ENCODE measurements at regions not wholly inside any gene's neighbourhood (a gene's known extent, or its start where the extent isn't known, plus 50 kb on each side); places are given as distances from the start of the nearest gene placed in this dataset.

DNA sequence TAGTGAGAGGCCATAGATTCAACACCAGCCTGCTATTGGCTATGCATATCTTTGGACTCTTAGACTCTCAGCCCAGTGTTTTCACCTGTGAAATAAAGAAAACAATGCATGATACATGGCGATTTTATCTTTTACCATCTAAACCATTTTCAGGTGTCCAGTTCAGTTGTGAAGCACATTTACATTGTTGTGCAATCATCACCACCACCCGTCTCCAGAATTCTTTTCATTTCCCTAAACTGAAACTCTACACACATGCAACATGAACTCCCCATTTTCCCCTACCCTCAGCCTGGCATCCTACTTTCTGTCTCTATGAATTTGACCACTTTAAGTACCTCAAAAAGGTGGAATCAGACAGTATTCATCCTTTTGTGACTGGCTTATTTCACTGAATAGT lies 420.6 kb downstream of the MED10 start:
- intact Hi-C loops (cut with micrococcal nuclease) (no loop called here), dilution Hi-C loops (cut with MboI; ENCODE audit: extremely low pct_ligation_motif_present, low sequenced_read_pairs) (no loop called here)
- TF ChIP-seq, protein P1, sequence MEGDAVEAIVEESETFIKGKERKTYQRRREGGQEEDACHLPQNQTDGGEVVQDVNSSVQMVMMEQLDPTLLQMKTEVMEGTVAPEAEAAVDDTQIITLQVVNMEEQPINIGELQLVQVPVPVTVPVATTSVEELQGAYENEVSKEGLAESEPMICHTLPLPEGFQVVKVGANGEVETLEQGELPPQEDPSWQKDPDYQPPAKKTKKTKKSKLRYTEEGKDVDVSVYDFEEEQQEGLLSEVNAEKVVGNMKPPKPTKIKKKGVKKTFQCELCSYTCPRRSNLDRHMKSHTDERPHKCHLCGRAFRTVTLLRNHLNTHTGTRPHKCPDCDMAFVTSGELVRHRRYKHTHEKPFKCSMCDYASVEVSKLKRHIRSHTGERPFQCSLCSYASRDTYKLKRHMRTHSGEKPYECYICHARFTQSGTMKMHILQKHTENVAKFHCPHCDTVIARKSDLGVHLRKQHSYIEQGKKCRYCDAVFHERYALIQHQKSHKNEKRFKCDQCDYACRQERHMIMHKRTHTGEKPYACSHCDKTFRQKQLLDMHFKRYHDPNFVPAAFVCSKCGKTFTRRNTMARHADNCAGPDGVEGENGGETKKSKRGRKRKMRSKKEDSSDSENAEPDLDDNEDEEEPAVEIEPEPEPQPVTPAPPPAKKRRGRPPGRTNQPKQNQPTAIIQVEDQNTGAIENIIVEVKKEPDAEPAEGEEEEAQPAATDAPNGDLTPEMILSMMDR (IDR thresholded peaks at IDR 0.05; ENCODE audit: extremely low read depth in 1 of 2, insufficient read depth in 1 of 2, low read depth in 1 of 2, low read length in 2 of 2): no peak
- TF ChIP-seq POLR2A (IDR thresholded peaks at IDR 0.05; ENCODE audit: low read depth, low read length): no peak
- no peak for TF ChIP-seq JUN (IDR thresholded peaks at IDR 0.05; ENCODE audit: borderline replicate concordance, insufficient read depth, insufficient read length, low read depth)
- TF ChIP-seq, protein P2, sequence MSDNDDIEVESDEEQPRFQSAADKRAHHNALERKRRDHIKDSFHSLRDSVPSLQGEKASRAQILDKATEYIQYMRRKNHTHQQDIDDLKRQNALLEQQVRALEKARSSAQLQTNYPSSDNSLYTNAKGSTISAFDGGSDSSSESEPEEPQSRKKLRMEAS (IDR thresholded peaks at IDR 0.05; ENCODE audit: insufficient read depth, insufficient read length): no peak
- no peaks in the 10 kb centered on the region for H3K27me3 ChIP-seq (ENCODE audit: control insufficient read depth in 2 of 2, insufficient read depth in 2 of 2, low read length in 2 of 2)
- no peak for FAIRE-seq
- no peak overlapping the region for H3K4me2 ChIP-seq (ENCODE audit: insufficient read depth, low read length)
- H2AFZ ChIP-seq (ENCODE audit: low read depth, low read length): no peak overlapping the region
- POLR2A ChIA-PET: no interaction called here
- H3K4me3 ChIP-seq (replicated peaks in 1 of 3; ENCODE audit: insufficient read depth in 1 of 3, low read depth in 1 of 3, low read length in 3 of 3): no peak overlapping the region
- no peak overlapping the region for H3K9ac ChIP-seq (replicated peaks; ENCODE audit: extremely low read depth, insufficient read depth, low read length)
- H3K27ac ChIP-seq (ENCODE audit: insufficient read depth, low read depth, low read length): no peak overlapping the region
- no peaks in the 10 kb centered on the region for H3K79me2 ChIP-seq (ENCODE audit: control insufficient read depth, insufficient read depth, low read length)
- H3K9me3 ChIP-seq (replicated peaks; ENCODE audit: control insufficient read depth, insufficient read depth, low read length): no peaks in the 10 kb centered on the region
- H3K9me1 ChIP-seq (replicated peaks; ENCODE audit: control insufficient read depth, extremely low read depth, insufficient read depth, low read length): no peaks in the 10 kb centered on the region
- H3K36me3 ChIP-seq (ENCODE audit: control insufficient read depth in 2 of 2, extremely low read depth in 1 of 2, insufficient read depth in 2 of 2, low read length in 2 of 2): no peaks in the 10 kb centered on the region
- H3K4me1 ChIP-seq (ENCODE audit: control insufficient read depth, extremely low read depth, insufficient read depth, low read length): no peaks in the 10 kb centered on the region
- DNase-seq (ENCODE audit: low read depth, low spot score): no peak
- CTCF ChIA-PET: no interaction called here
- no peaks in the 10 kb centered on the region for H4K20me1 ChIP-seq (replicated peaks; ENCODE audit: control insufficient read depth, extremely low read depth, insufficient read depth, low read length)
- no TSS peak for BruUV-seq (replicated peaks)

DNA sequence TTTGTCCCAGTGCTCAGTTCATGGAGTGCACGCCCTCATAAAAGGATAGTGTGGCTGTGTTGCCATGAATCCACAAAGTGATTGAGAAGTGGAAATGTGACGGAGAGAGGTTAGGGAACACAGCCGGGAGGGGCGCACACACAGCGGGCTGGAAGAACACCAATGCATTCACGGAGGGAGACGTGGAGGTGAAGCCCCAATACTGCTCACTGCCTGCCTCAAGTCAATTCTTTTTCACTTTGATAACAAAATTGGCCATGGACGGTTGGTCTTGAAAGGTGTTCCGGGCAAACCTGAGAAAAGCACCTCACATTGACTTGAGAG lies 424.1 kb downstream of the MED10 start:
- H3K27ac ChIP-seq (ENCODE audit: insufficient read depth, low read depth, low read length): no peak overlapping the region
- ChIA-PET CTCF (no interaction called here), POLR2A (no interaction called here)
- no peak for TF ChIP-seq POLR2AphosphoS5 (IDR thresholded peaks at IDR 0.05; ENCODE audit: insufficient read depth, low read depth, low read length)
- TF ChIP-seq GATA2 (IDR thresholded peaks at IDR 0.05; ENCODE audit: insufficient read depth, insufficient read length, low read depth, low read length): no peak
- TF ChIP-seq EZH2 (IDR thresholded peaks at IDR 0.05; ENCODE audit: borderline replicate concordance, low read depth, low read length, severe bottlenecking): no peak
- dilution Hi-C loops (cut with MboI; ENCODE audit: extremely low pct_ligation_motif_present, low sequenced_read_pairs) (no loop called here), intact Hi-C loops (cut with micrococcal nuclease) (no loop called here)
- H3K79me2 ChIP-seq (ENCODE audit: control insufficient read depth, insufficient read depth, low read length): no peaks in the 10 kb centered on the region
- H3K4me1 ChIP-seq (ENCODE audit: control insufficient read depth, extremely low read depth, insufficient read depth, low read length): no peaks in the 10 kb centered on the region
- no peak for DNase-seq (ENCODE audit: low read depth, low spot score)
- no TSS peak for BruUV-seq (replicated peaks)
- H3K27me3 ChIP-seq (ENCODE audit: control insufficient read depth in 2 of 2, insufficient read depth in 2 of 2, low read length in 2 of 2): no peaks in the 10 kb centered on the region
- H3K4me2 ChIP-seq (ENCODE audit: insufficient read depth, low read length): no peak overlapping the region
- no peak for FAIRE-seq
- no peaks in the 10 kb centered on the region for H4K20me1 ChIP-seq (replicated peaks; ENCODE audit: control insufficient read depth, extremely low read depth, insufficient read depth, low read length)
- no peak overlapping the region for H2AFZ ChIP-seq (ENCODE audit: low read depth, low read length)
- no peaks in the 10 kb centered on the region for H3K9me1 ChIP-seq (replicated peaks; ENCODE audit: control insufficient read depth, extremely low read depth, insufficient read depth, low read length)
- no peak overlapping the region for H3K4me3 ChIP-seq (replicated peaks in 1 of 3; ENCODE audit: insufficient read depth in 1 of 3, low read depth in 1 of 3, low read length in 3 of 3)
- peaks cover 2% of the 10 kb centered on the region for H3K9me3 ChIP-seq (replicated peaks; ENCODE audit: control insufficient read depth, insufficient read depth, low read length)
- no peaks in the 10 kb centered on the region for H3K36me3 ChIP-seq (ENCODE audit: control insufficient read depth in 2 of 2, extremely low read depth in 1 of 2, insufficient read depth in 2 of 2, low read length in 2 of 2)
- H3K9ac ChIP-seq (replicated peaks; ENCODE audit: extremely low read depth, insufficient read depth, low read length): no peak overlapping the region
